AG09319 (cell line): ENCODE measurements at regions not wholly inside any gene's neighbourhood (a gene's known extent, or its start where the extent isn't known, plus 50 kb on each side); places are given as distances from the start of the nearest gene placed in this dataset.
A peak's percentile ranks its signal among the peaks of the same experiment; 100 is the strongest.

Experiments used
- DNase-seq: peaks from one replicate; pipeline ENCODE4 v3.0.0-alpha.2; 2010; ENCODE audit warnings: low read depth; ENCODE audit errors: extremely low read depth
- CTCF ChIP-seq: IDR thresholded peaks from 2 replicates; pipeline ENCODE4 v1.5.1; 2011; ENCODE audit warnings: low read depth, mild to moderate bottlenecking, inconsistent platforms, low read length, moderate library complexity

GRCh38 chr13:50235604-50236342, 220.5 kb downstream of the KCNRG start:
- TF ChIP-seq CTCF, result no peak
- no peak for DNase-seq

- no peak for TF ChIP-seq CTCF
- DNase-seq, result no peak
Observed at GRCh38 chr13:50236898-50237318, 221.7 kb downstream of the KCNRG start.

GRCh38 chr13:50238922-50239321, 223.7 kb downstream of the KCNRG start:
- TF ChIP-seq CTCF, result no peak
- DNase-seq, result no peak

- no peak for DNase-seq
- TF ChIP-seq CTCF, result no peak
Observed at GRCh38 chr13:50241479-50241878, 226.2 kb downstream of the KCNRG start.

- no peak for DNase-seq
- TF ChIP-seq CTCF, result no peak
Observed at GRCh38 chr13:50243931-50244330, 228.7 kb downstream of the KCNRG start.

GRCh38 chr13:50244355-50244712, 229.1 kb downstream of the KCNRG start:
- no peak for DNase-seq
- TF ChIP-seq CTCF, result no peak

GRCh38 chr13:50244713-50245574, 229.7 kb downstream of the KCNRG start:
- TF ChIP-seq CTCF, result no peak
- peak; percentile 38 for DNase-seq
